Kidney (tissue), 13 donors: ENCODE measurements at regions not wholly inside any gene's neighbourhood (a gene's known extent, or its start where the extent isn't known, plus 50 kb on each side); places are given as distances from the start of the nearest gene placed in this dataset.

ENCODE experiments used
- DNase-seq, 5 donors: peaks; one replicate each; pipeline ENCODE4 v3.0.0-alpha.2; 2013 to 2020
- FAIRE-seq: peaks from 2 replicates; lab custom pipeline; 2012; peaks lifted over from hg19 to GRCh38; lab: Jason Lieb, UNC
- H3K27ac ChIP-seq, 2 donors: one replicate each; pipeline ENCODE4 v1.7.0; 2013; ENCODE audit warnings: low read depth in 2 of 2, low read length in 2 of 2, inconsistent platforms in 1 of 2
- H3K27me3 ChIP-seq: one replicate; pipeline ENCODE4 v1.7.1; 2013; ENCODE audit warnings: low read length, inconsistent platforms; ENCODE audit not compliant: control insufficient read depth, insufficient read depth
- H3K36me3 ChIP-seq, 3 donors: one replicate each; pipeline versions ENCODE4 v1.7.0 to v1.7.1; 2013; ENCODE audit warnings: low read length in 3 of 3, control low read depth in 1 of 3, inconsistent platforms in 1 of 3; ENCODE audit not compliant: insufficient read depth in 3 of 3, control insufficient read depth in 2 of 3
- H3K4me1 ChIP-seq, 3 donors: one replicate each; pipeline versions ENCODE4 v1.7.0 to v1.7.1; 2013; ENCODE audit warnings: low read length in 3 of 3, inconsistent platforms in 1 of 3, low read depth in 1 of 3; ENCODE audit not compliant: control insufficient read depth in 2 of 3, insufficient read depth in 2 of 3
- H3K4me3 ChIP-seq, 3 donors: one replicate each; pipeline versions ENCODE4 v1.7.0 to v1.8.1; 2013; ENCODE audit warnings: low read length in 3 of 3, control low read depth in 1 of 3, inconsistent platforms in 1 of 3
- H3K9ac ChIP-seq, 3 donors: one replicate each; pipeline versions ENCODE4 v1.7.0 to v1.7.1; 2013; ENCODE audit warnings: low read length in 3 of 3, control low read depth in 1 of 3, inconsistent platforms in 1 of 3
- H3K9me3 ChIP-seq, 3 donors: one replicate each; pipeline versions ENCODE4 v1.7.0 to v1.7.1; 2013; ENCODE audit warnings: low read length in 3 of 3, control low read depth in 1 of 3, inconsistent platforms in 1 of 3; ENCODE audit not compliant: control insufficient read depth in 2 of 3, insufficient read depth in 1 of 3
- CTCF ChIP-seq: IDR thresholded peaks from 3 replicates; pipeline ENCODE4 v1.5.1; 2012; ENCODE audit warnings: mild to moderate bottlenecking, moderate library complexity, borderline replicate concordance; ENCODE audit not compliant: insufficient read depth; ENCODE audit errors: extremely low read depth
- intact Hi-C: fragments of 100-400 bp; cut with DNase I; formaldehyde crosslinking; loops from one replicate; pipeline ENCODE4 v1.11.1; 2022
- donor health status: control.
- donor health status: control.
- donor health status: control.
- donor health status: control.
- donor health status: control.
- donor health status: DM: yes; HTN: yes; CAD: no.
- donor health status: Normal renal cell carcinoma (clear cell type).

GRCh38 chr14:89566644-89567415 lies 149.8 kb upstream of the FOXN3 start:
- DNase-seq (no peak), FAIRE-seq (no peak)
- no peak for TF ChIP-seq CTCF
- Histone ChIP-seq H3K4me1 (peaks cover 0 to 4% (median 2%) of the 10 kb centered on the region in 3 donors), H3K9me3 (no peaks in the 10 kb centered on the region), H3K27me3 (no peaks in the 10 kb centered on the region), H3K27ac (no peak overlapping the region), H3K4me3 (no peak overlapping the region), H3K36me3 (no peaks in the 10 kb centered on the region), H3K9ac (no peak overlapping the region)
- intact Hi-C loops = no loop called here

- Histone ChIP-seq H3K27ac (no peak overlapping the region), H3K4me3 (no peak overlapping the region), H3K27me3 (no peaks in the 10 kb centered on the region), H3K9me3 (no peaks in the 10 kb centered on the region), H3K9ac (no peak overlapping the region), H3K4me1 (peaks cover 0 to 4% (median 2%) of the 10 kb centered on the region in 3 donors), H3K36me3 (no peaks in the 10 kb centered on the region)
- intact Hi-C loops = no loop called here
- DNase-seq = no peak
- no peak for TF ChIP-seq CTCF
- no peak for FAIRE-seq
These were observed 149.1 kb upstream of the FOXN3 start for GRCh38 chr14:89566180-89566579.

GRCh38 chr14:89565607-89566006 lies 148.6 kb upstream of the FOXN3 start:
- no peaks in the 10 kb centered on the region for H3K27me3 ChIP-seq
- H3K4me3 ChIP-seq = no peak overlapping the region
- FAIRE-seq (no peak), DNase-seq (no peak)
- no peak overlapping the region for H3K27ac ChIP-seq
- no peaks in the 10 kb centered on the region for H3K36me3 ChIP-seq
- H3K9ac ChIP-seq = no peak overlapping the region
- peaks cover 0 to 4% (median 2%) of the 10 kb centered on the region in 3 donors for H3K4me1 ChIP-seq
- no peaks in the 10 kb centered on the region for H3K9me3 ChIP-seq
- no peak for TF ChIP-seq CTCF
- intact Hi-C loops = no loop called here
